HepG2 (cell line): ENCODE measurements at regions not wholly inside any gene's neighbourhood (a gene's known extent, or its start where the extent isn't known, plus 50 kb on each side); places are given as distances from the start of the nearest gene placed in this dataset.

Source experiments
- ATAC-seq: fragments of 200-7000 bp; cut with Tn5 transposase; 3 replicates; pipeline ENCODE4 v1.9.1; 2020; ENCODE audit warnings: mild to moderate bottlenecking, moderate library complexity
- BruUV-seq: library from RNA; stranded (reverse); fragments of 400-500 nt; replicated peaks from 2 replicates; lab custom pipeline; 2021; lab: Mats Ljungman, UMichigan
- CTCF ChIA-PET: fragments of 300-600 bp; formaldehyde crosslinking; extraction: SDS; loops from one replicate; lab custom pipeline; 2021; ENCODE audit warnings: low total read pairs, inconsistent platforms, low intra/inter-chr PET ratio; lab: Yijun Ruan, JAX
- POLR2A ChIA-PET: fragments of 350-600 bp; sonication (Branson Sonifier 250); formaldehyde crosslinking; loops from one replicate; lab custom pipeline; 2020; ENCODE audit warnings: antibody characterized with exemption, inconsistent platforms; lab: Yijun Ruan, JAX
- DNase-seq: peaks from one replicate; pipeline ENCODE4 v3.0.0-alpha.2; 2015; ENCODE audit warnings: low spot score
- FAIRE-seq: peaks from 3 replicates; lab custom pipeline; 2011; peaks lifted over from hg19 to GRCh38; lab: Jason Lieb, UNC
- H2AFZ ChIP-seq: one replicate; pipeline ENCODE4 v1.6.1; 2011; ENCODE audit warnings: low read length, inconsistent platforms
- H3K27ac ChIP-seq: fragments of 300-600 bp; 3 replicates; pipeline ENCODE4 v1.8.0; 2011; ENCODE audit warnings: mixed run types, mild to moderate bottlenecking, mixed read lengths, low read length, inconsistent platforms; ENCODE audit not compliant: insufficient read depth; ENCODE audit errors: extremely low read length
- H3K27me3 ChIP-seq, 2 experiments: fragments of 200-600 bp in 1 of 2; 2 replicates in 1 of 2; 3 replicates in 1 of 2; pipeline versions ENCODE4 v1.6.0 to v1.8.0; 2011; ENCODE audit warnings: low read length in 2 of 2, mild to moderate bottlenecking in 2 of 2, moderate library complexity in 2 of 2, inconsistent platforms in 1 of 2; ENCODE audit not compliant: insufficient read depth in 2 of 2, control insufficient read depth in 1 of 2
- H3K36me3 ChIP-seq, 2 experiments: fragments of 200-600 bp in 1 of 2; replicated peaks in 1 of 2; 2 replicates in 1 of 2; 3 replicates in 1 of 2; pipeline versions ENCODE4 v1.5.1 to v1.8.0; 2011; ENCODE audit warnings: low read length in 2 of 2, inconsistent platforms in 1 of 2; ENCODE audit not compliant: insufficient read depth in 2 of 2, control insufficient read depth in 1 of 2
- H3K4me1 ChIP-seq: 2 replicates; pipeline ENCODE4 v1.5.1; 2012; ENCODE audit warnings: low read length, inconsistent platforms; ENCODE audit not compliant: insufficient read depth
- H3K4me2 ChIP-seq: 2 replicates; pipeline ENCODE4 v1.6.0; 2011; ENCODE audit warnings: low read depth, low read length, inconsistent platforms
- H3K4me3 ChIP-seq, 3 experiments: fragments of 200-600 bp in 1 of 3; sonication (generic), shearing (Covaris generic) in 1 of 3; replicated peaks in 1 of 3; 2 replicates each; pipeline ENCODE4 v1.5.1; 2011 to 2016; ENCODE audit warnings: low read length in 3 of 3, inconsistent platforms in 2 of 3, low read depth in 2 of 3, mild to moderate bottlenecking in 2 of 3, control low read depth in 1 of 3, mixed read lengths in 1 of 3; ENCODE audit not compliant: insufficient read depth in 1 of 3
- H3K79me2 ChIP-seq: one replicate; pipeline ENCODE4 v1.6.1; 2011; ENCODE audit warnings: low read length, inconsistent platforms; ENCODE audit not compliant: insufficient read depth
- H3K9ac ChIP-seq: 2 replicates; pipeline ENCODE4 v1.6.0; 2011; ENCODE audit warnings: mild to moderate bottlenecking, low read depth, low read length, inconsistent platforms; ENCODE audit not compliant: insufficient read depth
- H3K9me3 ChIP-seq: 2 replicates; pipeline ENCODE4 v1.5.1; 2012; ENCODE audit warnings: mild to moderate bottlenecking, low read length
- H4K20me1 ChIP-seq: 2 replicates; pipeline ENCODE4 v1.6.0; 2011; ENCODE audit warnings: inconsistent platforms, mild to moderate bottlenecking, low read length, moderate library complexity; ENCODE audit not compliant: insufficient read depth
- ATAD3A ChIP-seq: sonication (generic); formaldehyde crosslinking; IDR thresholded peaks from 2 replicates; pipeline ENCODE4 v1.4.0; 2020; ENCODE audit warnings: missing genetic modification reagents
- CEBPG ChIP-seq: IDR thresholded peaks from 2 replicates; pipeline ENCODE4 v1.6.1; 2016
- GATAD1 ChIP-seq: IDR thresholded peaks from 2 replicates; pipeline ENCODE4 v1.6.1; 2016; ENCODE audit warnings: missing genetic modification reagents, missing compliant biosample characterization
- HHEX ChIP-seq: IDR thresholded peaks from 2 replicates; pipeline ENCODE4 v1.6.1; 2016; ENCODE audit warnings: control low read depth
- HOXA9 ChIP-seq: sonication (generic); formaldehyde crosslinking; IDR thresholded peaks from 2 replicates; pipeline ENCODE4 v1.8.1; 2022; ENCODE audit warnings: missing genetic modification reagents, mild to moderate bottlenecking, moderate library complexity, borderline replicate concordance
- KLF12 ChIP-seq: sonication (generic); formaldehyde crosslinking; IDR thresholded peaks from 2 replicates; pipeline ENCODE4 v1.4.0; 2020; ENCODE audit warnings: missing genetic modification reagents, borderline replicate concordance
- MYC ChIP-seq: sonication (generic); formaldehyde crosslinking; IDR thresholded peaks from 2 replicates; pipeline ENCODE4 v1.9.0; 2021; ENCODE audit warnings: missing genetic modification reagents, borderline replicate concordance
- MYNN ChIP-seq: sonication (generic); formaldehyde crosslinking; IDR thresholded peaks from 2 replicates; pipeline ENCODE4 v1.4.0; 2020; ENCODE audit warnings: mild to moderate bottlenecking, low read depth, missing genetic modification reagents
- RARG ChIP-seq: sonication (generic); formaldehyde crosslinking; IDR thresholded peaks from 2 replicates; pipeline ENCODE4 v1.4.0; 2020; ENCODE audit warnings: low read depth, mild to moderate bottlenecking, missing genetic modification reagents
- RBM22 ChIP-seq: fragments of 200-400 bp; formaldehyde crosslinking; optimal IDR thresholded peaks from 2 replicates; pipeline ENCODE3; 2017; ENCODE audit warnings: mild to moderate bottlenecking, low read length, moderate library complexity
- SIN3A ChIP-seq: IDR thresholded peaks from 2 replicates; pipeline ENCODE4 v1.6.1; 2011; ENCODE audit warnings: low read depth, mild to moderate bottlenecking, control low read depth, low read length, borderline replicate concordance
- ZNF264 ChIP-seq: sonication (generic); formaldehyde crosslinking; IDR thresholded peaks from 2 replicates; pipeline ENCODE4 v1.4.0; 2020; ENCODE audit warnings: missing genetic modification reagents
- ZNF552 ChIP-seq: sonication (generic); formaldehyde crosslinking; IDR thresholded peaks from 2 replicates; pipeline ENCODE4 v1.9.0; 2022; ENCODE audit warnings: missing genetic modification reagents, mild to moderate bottlenecking, borderline replicate concordance
- ZNF672 ChIP-seq: sonication (generic); formaldehyde crosslinking; IDR thresholded peaks from 2 replicates; pipeline ENCODE4 v1.8.1; 2022; ENCODE audit warnings: missing genetic modification reagents
- ZNF737 ChIP-seq: sonication (generic); formaldehyde crosslinking; IDR thresholded peaks from 2 replicates; pipeline ENCODE4 v1.5.0; 2020; ENCODE audit warnings: missing genetic modification reagents, mild to moderate bottlenecking, borderline replicate concordance
- ZNF780A ChIP-seq: sonication (generic); formaldehyde crosslinking; IDR thresholded peaks from 2 replicates; pipeline ENCODE4 v1.8.0; 2022; ENCODE audit warnings: mild to moderate bottlenecking, missing genetic modification reagents, moderate library complexity
- ZNF850 ChIP-seq: sonication (generic); formaldehyde crosslinking; conservative IDR thresholded peaks from 2 replicates; pipeline ENCODE4 v1.9.0; 2021; ENCODE audit warnings: mild to moderate bottlenecking, missing genetic modification reagents
- ZSCAN29 ChIP-seq: sonication (generic); formaldehyde crosslinking; conservative IDR thresholded peaks from 2 replicates; pipeline ENCODE4 v1.4.0; 2020; ENCODE audit warnings: mild to moderate bottlenecking, missing genetic modification reagents
- WGBS: methylation state at CpG from one replicate; pipeline ENCODE4 v1.1.6; 2017; ENCODE audit warnings: low lambda C conversion rate; 5-methylcytosine and 5-hydroxymethylcytosine counted together
- in situ Hi-C: cut with HindIII; loops from 2 replicates; pipeline ENCODE4 v1.10.0; 2017; ENCODE audit warnings: low pct_unique_long_range_greater_than_20kb; ENCODE audit not compliant: extremely low pct_ligation_motif_present
- intact Hi-C: fragments of 100-400 bp; cut with micrococcal nuclease; formaldehyde crosslinking; loops from one replicate; pipeline ENCODE4 v1.10.0; 2022; ENCODE audit not compliant: unreplicated experiment
- TF ChIP-seq, protein P1 (sequence below): sonication (generic); formaldehyde crosslinking; IDR thresholded peaks from 2 replicates; pipeline ENCODE4 v1.4.0; 2020; ENCODE audit warnings: mild to moderate bottlenecking, missing genetic modification reagents

DNA sequence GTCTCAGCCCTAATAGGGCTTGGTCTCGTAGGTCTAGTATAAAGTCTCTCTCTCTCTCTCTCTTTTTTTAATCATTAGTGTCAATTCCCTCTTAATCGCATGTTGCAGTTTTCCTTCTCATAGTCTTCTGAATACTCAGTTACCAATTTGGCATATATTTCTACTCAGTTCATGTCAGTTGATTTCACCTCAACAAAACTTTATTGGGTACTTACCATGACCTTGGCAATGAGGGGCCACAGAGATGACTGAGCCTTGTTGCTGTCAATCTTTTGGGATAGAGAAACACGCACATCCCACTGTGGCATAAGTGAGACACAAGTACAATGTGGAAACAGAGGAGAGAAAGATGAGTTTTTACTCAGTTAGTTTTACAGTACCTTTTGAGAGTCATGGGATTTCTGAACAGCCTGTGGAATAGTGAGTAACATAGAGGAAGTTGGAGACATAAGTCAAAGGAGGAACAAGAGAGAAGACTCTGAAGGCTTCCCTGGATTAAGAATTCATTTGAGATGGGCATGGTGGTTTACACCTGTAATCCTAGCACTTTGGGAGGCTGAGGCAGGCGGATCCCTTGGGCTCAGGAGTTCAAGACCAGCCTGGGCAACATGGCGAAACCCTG lies 150.2 kb upstream of the CBLB start:
- Histone ChIP-seq H3K27me3 (no peaks in the 10 kb centered on the region; a peak in 1 of 5 replicates), H3K79me2 (no peaks in the 10 kb centered on the region), H3K9ac (no peak overlapping the region), H3K27ac (no peak overlapping the region), H2AFZ (no peak overlapping the region), H3K36me3 (no peaks in the 10 kb centered on the region), H3K4me1 (no peaks in the 10 kb centered on the region), H4K20me1 (no peaks in the 10 kb centered on the region), H3K9me3 (no peaks in the 10 kb centered on the region), H3K4me2 (no peak overlapping the region), H3K4me3 (no peak overlapping the region)
- TF ChIP-seq KLF12 (CRISPR knock-in tag) (no peak), ZNF672 (CRISPR knock-in tag) (no peak), ZNF264 (CRISPR knock-in tag) (no peak), SIN3A (no peak), CEBPG (CRISPR knock-in tag) (no peak), RARG (CRISPR knock-in tag) (no peak), HOXA9 (no peak), ZNF552 (CRISPR knock-in tag) (no peak), MYNN (CRISPR knock-in tag) (no peak), ATAD3A (no peak), HHEX (CRISPR knock-in tag) (no peak), ZNF850 (CRISPR knock-in tag) (no peak), ZNF780A (CRISPR knock-in tag) (no peak), ZSCAN29 (CRISPR knock-in tag) (no peak), ZNF737 (CRISPR knock-in tag) (no peak), RBM22 (no peak), MYC (CRISPR knock-in tag) (no peak), GATAD1 (CRISPR knock-in tag) (no peak)
- TF ChIP-seq, protein P1, sequence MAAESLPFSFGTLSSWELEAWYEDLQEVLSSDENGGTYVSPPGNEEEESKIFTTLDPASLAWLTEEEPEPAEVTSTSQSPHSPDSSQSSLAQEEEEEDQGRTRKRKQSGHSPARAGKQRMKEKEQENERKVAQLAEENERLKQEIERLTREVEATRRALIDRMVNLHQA, result no peak
- CTCF ChIA-PET, result no interaction called here
- DNase-seq (no peak), FAIRE-seq (no peak), ATAC-seq (no peak)
- in situ Hi-C loops, result no loop called here
- intact Hi-C loops, result no loop called here
- no TSS peak for BruUV-seq
- WGBS, result 50% methylated on average over 5 of the region's 5 CpGs
- POLR2A ChIA-PET, result no interaction called here
